ENCODE measurements at regions not wholly inside any gene's neighbourhood (a gene's known extent, or its start where the extent isn't known, plus 50 kb on each side); places are given as distances from the start of the nearest gene placed in this dataset.
A peak's percentile ranks its signal among the peaks of the same experiment; 100 is the strongest.

GRCh38 chr14:101232340-101233020 lies 328.8 kb upstream of the DIO3 start:
- Mint-ChIP-seq H3K27ac (no peak overlapping the region), H3K9me3 (ENCODE audit: insufficient read depth) (no peaks in the 10 kb centered on the region), H3K36me3 (ENCODE audit: low read depth) (no peaks in the 10 kb centered on the region), H3K4me1 (ENCODE audit: low read depth) (no peaks in the 10 kb centered on the region), H3K27me3 (ENCODE audit: low read depth) (no peaks in the 10 kb centered on the region), H3K4me3 (no peak overlapping the region)
- DNase-seq (no peak), ATAC-seq (no peak)
- CTCF ChIA-PET: no interaction called here
- POLR2A ChIA-PET: no interaction called here

- no peaks in the 10 kb centered on the region for H3K27me3 Mint-ChIP-seq (ENCODE audit: low read depth)
- H3K27ac Mint-ChIP-seq: no peak overlapping the region
- DNase-seq: no peak
- no peaks in the 10 kb centered on the region for H3K36me3 Mint-ChIP-seq (ENCODE audit: low read depth)
- no peaks in the 10 kb centered on the region for H3K4me1 Mint-ChIP-seq (ENCODE audit: low read depth)
- no peak for ATAC-seq
- H3K9me3 Mint-ChIP-seq (ENCODE audit: insufficient read depth): no peaks in the 10 kb centered on the region
- CTCF ChIA-PET: no interaction called here
- POLR2A ChIA-PET: no interaction called here
- no peak overlapping the region for H3K4me3 Mint-ChIP-seq
These were observed 328.3 kb upstream of the DIO3 start for GRCh38 chr14:101233021-101233366.

- no peak overlapping the region for H3K4me3 Mint-ChIP-seq
- H3K27ac Mint-ChIP-seq: no peak overlapping the region
- ChIA-PET CTCF (no interaction called here), POLR2A (no interaction called here)
- H3K27me3 Mint-ChIP-seq (ENCODE audit: low read depth): no peaks in the 10 kb centered on the region
- no peaks in the 10 kb centered on the region for H3K4me1 Mint-ChIP-seq (ENCODE audit: low read depth)
- no peak for ATAC-seq
- no peaks in the 10 kb centered on the region for H3K36me3 Mint-ChIP-seq (ENCODE audit: low read depth)
- DNase-seq: no peak
- H3K9me3 Mint-ChIP-seq (ENCODE audit: insufficient read depth): no peaks in the 10 kb centered on the region
These were observed 327.9 kb upstream of the DIO3 start for GRCh38 chr14:101233391-101233790.

GRCh38 chr14:101233808-101234207 lies 327.5 kb upstream of the DIO3 start:
- Mint-ChIP-seq H3K27ac (no peak overlapping the region), H3K4me1 (ENCODE audit: low read depth) (no peaks in the 10 kb centered on the region), H3K4me3 (no peak overlapping the region), H3K9me3 (ENCODE audit: insufficient read depth) (no peaks in the 10 kb centered on the region), H3K36me3 (ENCODE audit: low read depth) (no peaks in the 10 kb centered on the region), H3K27me3 (ENCODE audit: low read depth) (no peaks in the 10 kb centered on the region)
- POLR2A ChIA-PET: no interaction called here
- DNase-seq (no peak), ATAC-seq (no peak)
- CTCF ChIA-PET: no interaction called here

- POLR2A ChIA-PET: no interaction called here
- Mint-ChIP-seq H3K27ac (no peak overlapping the region), H3K36me3 (ENCODE audit: low read depth) (no peaks in the 10 kb centered on the region), H3K4me3 (no peak overlapping the region), H3K9me3 (ENCODE audit: insufficient read depth) (no peaks in the 10 kb centered on the region), H3K27me3 (ENCODE audit: low read depth) (no peaks in the 10 kb centered on the region), H3K4me1 (ENCODE audit: low read depth) (no peaks in the 10 kb centered on the region)
- CTCF ChIA-PET: no interaction called here
- ATAC-seq: no peak
- DNase-seq: no peak
These were observed 326.9 kb upstream of the DIO3 start for GRCh38 chr14:101234244-101234937.

- Mint-ChIP-seq H3K4me3 (no peak overlapping the region), H3K27me3 (ENCODE audit: low read depth) (no peaks in the 10 kb centered on the region), H3K9me3 (ENCODE audit: insufficient read depth) (no peaks in the 10 kb centered on the region), H3K4me1 (ENCODE audit: low read depth) (no peaks in the 10 kb centered on the region), H3K36me3 (ENCODE audit: low read depth) (no peaks in the 10 kb centered on the region), H3K27ac (no peak overlapping the region)
- POLR2A ChIA-PET: no interaction called here
- CTCF ChIA-PET: no interaction called here
- ATAC-seq: no peak
- no peak for DNase-seq
These were observed 326.3 kb upstream of the DIO3 start for GRCh38 chr14:101234999-101235334.

- H3K27ac Mint-ChIP-seq: no peak overlapping the region
- H3K36me3 Mint-ChIP-seq (ENCODE audit: low read depth): no peaks in the 10 kb centered on the region
- no peaks in the 10 kb centered on the region for H3K27me3 Mint-ChIP-seq (ENCODE audit: low read depth)
- CTCF ChIA-PET: no interaction called here
- H3K4me3 Mint-ChIP-seq: no peak overlapping the region
- DNase-seq: peak; percentile 46
- POLR2A ChIA-PET: no interaction called here
- ATAC-seq: no peak
- H3K9me3 Mint-ChIP-seq (ENCODE audit: insufficient read depth): no peaks in the 10 kb centered on the region
- H3K4me1 Mint-ChIP-seq (ENCODE audit: low read depth): no peaks in the 10 kb centered on the region
These were observed 325.8 kb upstream of the DIO3 start for GRCh38 chr14:101235335-101236103.

- ATAC-seq: no peak
- Mint-ChIP-seq H3K36me3 (ENCODE audit: low read depth) (no peaks in the 10 kb centered on the region), H3K4me1 (ENCODE audit: low read depth) (no peaks in the 10 kb centered on the region), H3K9me3 (ENCODE audit: insufficient read depth) (no peaks in the 10 kb centered on the region), H3K27ac (no peak overlapping the region), H3K27me3 (ENCODE audit: low read depth) (no peaks in the 10 kb centered on the region), H3K4me3 (no peak overlapping the region)
- ChIA-PET CTCF (no interaction called here), POLR2A (no interaction called here)
- no peak for DNase-seq
These were observed 324.6 kb upstream of the DIO3 start for GRCh38 chr14:101236496-101237251.

- Mint-ChIP-seq H3K4me1 (ENCODE audit: low read depth) (no peaks in the 10 kb centered on the region), H3K27me3 (ENCODE audit: low read depth) (no peaks in the 10 kb centered on the region), H3K27ac (no peak overlapping the region), H3K9me3 (ENCODE audit: insufficient read depth) (no peaks in the 10 kb centered on the region), H3K4me3 (no peak overlapping the region), H3K36me3 (ENCODE audit: low read depth) (no peaks in the 10 kb centered on the region)
- ChIA-PET CTCF (no interaction called here), POLR2A (no interaction called here)
- no peak for DNase-seq
- no peak for ATAC-seq
These were observed 324.1 kb upstream of the DIO3 start for GRCh38 chr14:101237252-101237616.

GRCh38 chr14:101239065-101239464 lies 322.2 kb upstream of the DIO3 start:
- H3K36me3 Mint-ChIP-seq (ENCODE audit: low read depth): no peaks in the 10 kb centered on the region
- no peak overlapping the region for H3K4me3 Mint-ChIP-seq
- ChIA-PET CTCF (no interaction called here), POLR2A (no interaction called here)
- H3K4me1 Mint-ChIP-seq (ENCODE audit: low read depth): no peaks in the 10 kb centered on the region
- H3K9me3 Mint-ChIP-seq (ENCODE audit: insufficient read depth): no peaks in the 10 kb centered on the region
- DNase-seq: no peak
- H3K27ac Mint-ChIP-seq: no peak overlapping the region
- no peaks in the 10 kb centered on the region for H3K27me3 Mint-ChIP-seq (ENCODE audit: low read depth)
- no peak for ATAC-seq

- H3K27me3 Mint-ChIP-seq (ENCODE audit: low read depth): no peaks in the 10 kb centered on the region
- ATAC-seq (no peak), DNase-seq (no peak)
- no peak overlapping the region for H3K27ac Mint-ChIP-seq
- no peaks in the 10 kb centered on the region for H3K9me3 Mint-ChIP-seq (ENCODE audit: insufficient read depth)
- ChIA-PET CTCF (no interaction called here), POLR2A (no interaction called here)
- no peak overlapping the region for H3K4me3 Mint-ChIP-seq
- no peaks in the 10 kb centered on the region for H3K4me1 Mint-ChIP-seq (ENCODE audit: low read depth)
- no peaks in the 10 kb centered on the region for H3K36me3 Mint-ChIP-seq (ENCODE audit: low read depth)
These were observed 320.1 kb upstream of the DIO3 start for GRCh38 chr14:101241147-101241546.

- Mint-ChIP-seq H3K27me3 (ENCODE audit: low read depth) (no peaks in the 10 kb centered on the region), H3K9me3 (ENCODE audit: insufficient read depth) (no peaks in the 10 kb centered on the region), H3K27ac (no peak overlapping the region), H3K36me3 (ENCODE audit: low read depth) (no peaks in the 10 kb centered on the region), H3K4me1 (ENCODE audit: low read depth) (no peaks in the 10 kb centered on the region), H3K4me3 (no peak overlapping the region)
- DNase-seq (no peak), ATAC-seq (no peak)
- POLR2A ChIA-PET: no interaction called here
- CTCF ChIA-PET: no interaction called here
These were observed 319.5 kb upstream of the DIO3 start for GRCh38 chr14:101241807-101242278.

Measured in activated CD8-positive, alpha-beta T cell treated with anti-CD3 and anti-CD28 coated beads, Interleukin-2, amount 10 ng/mL, durations not matched to agents 7 days and 5 days (primary cell).